Esophagus muscularis mucosa (tissue), 4 donors: ENCODE measurements at regions not wholly inside any gene's neighbourhood (a gene's known extent, or its start where the extent isn't known, plus 50 kb on each side); places are given as distances from the start of the nearest gene placed in this dataset.

Source experiments
- DNase-seq: peaks from one replicate; pipeline ENCODE4 v3.0.0-alpha.2; 2017; ENCODE audit errors: extremely low spot score
- H3K27ac ChIP-seq, 4 donors: fragments of 200-600 bp; sonication (generic); replicated peaks in 1 of 4; 1 replicate in 3 of 4; 2 replicates in 1 of 4; pipeline ENCODE4 v1.5.1; 2016 to 2019; ENCODE audit warnings: mild to moderate bottlenecking in 1 of 4
- H3K27me3 ChIP-seq, 4 donors: fragments of 200-600 bp; sonication (generic); one replicate each; pipeline versions ENCODE4 v1.5.1 to v1.6.0; 2016 to 2019
- H3K36me3 ChIP-seq, 4 donors: fragments of 200-600 bp; sonication (generic); one replicate each; pipeline ENCODE4 v1.5.1; 2016 to 2019
- H3K4me1 ChIP-seq, 4 donors: fragments of 200-600 bp; sonication (generic); one replicate each; pipeline ENCODE4 v1.5.1; 2016 to 2019
- H3K4me3 ChIP-seq, 4 donors: fragments of 200-600 bp; sonication (generic); 1 replicate in 2 of 4; 2 replicates in 2 of 4; pipeline ENCODE4 v1.5.1; 2016 to 2019; ENCODE audit warnings: mild to moderate bottlenecking in 4 of 4, moderate library complexity in 1 of 4
- H3K9me3 ChIP-seq, 4 donors: fragments of 200-600 bp; sonication (generic); 1 replicate in 3 of 4; 2 replicates in 1 of 4; pipeline ENCODE4 v1.5.1; 2016 to 2019
- CTCF ChIP-seq, 3 experiments: fragments of 200-600 bp in 2 of 3; fragments of 450-650 bp in 1 of 3; sonication (generic) in 2 of 3; IDR thresholded peaks; one replicate each; pipeline ENCODE4 v1.5.1; 2017 to 2019; ENCODE audit warnings: antibody characterized with exemption in 3 of 3, mild to moderate bottlenecking in 2 of 3, moderate library complexity in 1 of 3
- EP300 ChIP-seq: sonication (generic); formaldehyde crosslinking; IDR thresholded peaks from one replicate; pipeline ENCODE4 v1.6.1; 2017; ENCODE audit warnings: antibody characterized with exemption
- POLR2A ChIP-seq: fragments of 450-650 bp; IDR thresholded peaks from one replicate; pipeline ENCODE4 v1.6.1; 2017; ENCODE audit warnings: antibody characterized with exemption, moderate library complexity, mild to moderate bottlenecking, low read depth
- POLR2AphosphoS5 ChIP-seq, 2 donors: sonication (generic); formaldehyde crosslinking; IDR thresholded peaks; one replicate each; pipeline ENCODE4 v1.6.1; 2017; ENCODE audit warnings: antibody characterized with exemption in 2 of 2
- WGBS: methylation state at CpG from one replicate; pipeline ENCODE4 v1.1.5; 2018; 5-methylcytosine and 5-hydroxymethylcytosine counted together
- intact Hi-C: fragments of 100-400 bp; cut with DNase I; formaldehyde crosslinking; loops from one replicate; pipeline ENCODE4 v1.15.1; 2023

GRCh38 chrX:45711231-45711630 lies 510.6 kb upstream of the DIPK2B start:
- H3K4me3 ChIP-seq, result no peak overlapping the region
- H3K36me3 ChIP-seq, result no peaks in the 10 kb centered on the region
- TF ChIP-seq EP300, result no peak
- DNase-seq, result no peak
- intact Hi-C loops, result no loop called here
- H3K4me1 ChIP-seq, result peaks cover 0 to 8% (median 0%) of the 10 kb centered on the region in 4 donors
- no peaks in the 10 kb centered on the region for H3K27me3 ChIP-seq
- WGBS, result 74% methylated on average over 5 of the region's 5 CpGs
- H3K27ac ChIP-seq, result no peak overlapping the region
- H3K9me3 ChIP-seq, result no peaks in the 10 kb centered on the region

- no peak for TF ChIP-seq POLR2A
- no peak for TF ChIP-seq EP300
- no peak for TF ChIP-seq CTCF (IDR thresholded peaks at IDR 0.05)
- no peak for TF ChIP-seq POLR2AphosphoS5 (IDR thresholded peaks at IDR 0.05)
- 25% methylated on average over 2 of the region's 2 CpGs for WGBS
- no peaks in the 10 kb centered on the region for H3K9me3 ChIP-seq
- intact Hi-C loops, result no loop called here
- no peak overlapping the region for H3K27ac ChIP-seq
- H3K4me1 ChIP-seq, result peaks cover 0 to 4% (median 0%) of the 10 kb centered on the region in 4 donors
- H3K4me3 ChIP-seq, result no peak overlapping the region
- no peaks in the 10 kb centered on the region for H3K27me3 ChIP-seq
- DNase-seq, result no peak
- no peaks in the 10 kb centered on the region for H3K36me3 ChIP-seq
Observed at GRCh38 chrX:45710081-45710801, 509.6 kb upstream of the DIPK2B start.

- Histone ChIP-seq H3K4me3 (no peak overlapping the region), H3K27me3 (no peaks in the 10 kb centered on the region), H3K4me1 (no peaks in the 10 kb centered on the region), H3K9me3 (no peaks in the 10 kb centered on the region), H3K27ac (no peak overlapping the region), H3K36me3 (no peaks in the 10 kb centered on the region)
- no peak for DNase-seq
- 85% methylated on average over 1 of the region's 1 CpG for WGBS
- no peak for TF ChIP-seq CTCF (IDR thresholded peaks at IDR 0.05)
- TF ChIP-seq EP300, result no peak
- TF ChIP-seq POLR2A, result no peak
- TF ChIP-seq POLR2AphosphoS5 (IDR thresholded peaks at IDR 0.05), result no peak
- intact Hi-C loops, result no loop called here
Observed at GRCh38 chrX:45709381-45709780, 508.7 kb upstream of the DIPK2B start.

- no peak for TF ChIP-seq POLR2A
- TF ChIP-seq POLR2AphosphoS5 (IDR thresholded peaks at IDR 0.05), result no peak
- TF ChIP-seq CTCF (IDR thresholded peaks at IDR 0.05), result no peak
- TF ChIP-seq EP300, result no peak
- no peak overlapping the region for H3K27ac ChIP-seq
- H3K27me3 ChIP-seq, result no peaks in the 10 kb centered on the region
- no peaks in the 10 kb centered on the region for H3K36me3 ChIP-seq
- WGBS, result 85% methylated on average over 3 of the region's 3 CpGs
- no peaks in the 10 kb centered on the region for H3K9me3 ChIP-seq
- DNase-seq, result no peak
- intact Hi-C loops, result no loop called here
- H3K4me1 ChIP-seq, result no peaks in the 10 kb centered on the region
- H3K4me3 ChIP-seq, result no peak overlapping the region
Observed at GRCh38 chrX:45699158-45699557, 498.5 kb upstream of the DIPK2B start.

- Histone ChIP-seq H3K27me3 (no peaks in the 10 kb centered on the region), H3K4me3 (no peak overlapping the region), H3K27ac (no peak overlapping the region), H3K4me1 (no peaks in the 10 kb centered on the region), H3K9me3 (no peaks in the 10 kb centered on the region), H3K36me3 (no peaks in the 10 kb centered on the region)
- intact Hi-C loops, result no loop called here
- no peak for DNase-seq
- TF ChIP-seq POLR2AphosphoS5 (IDR thresholded peaks at IDR 0.05), result peak; percentile 29 to 35
- TF ChIP-seq EP300, result no peak
- 58% methylated on average over 7 of the region's 7 CpGs for WGBS
Observed at GRCh38 chrX:45697591-45697990, 496.9 kb upstream of the DIPK2B start.

- H3K4me3 ChIP-seq, result no peak overlapping the region
- H3K27me3 ChIP-seq, result no peaks in the 10 kb centered on the region
- TF ChIP-seq POLR2AphosphoS5 (IDR thresholded peaks at IDR 0.05) (no peak), EP300 (no peak), CTCF (IDR thresholded peaks at IDR 0.05) (no peak), POLR2A (no peak)
- DNase-seq, result no peak
- H3K27ac ChIP-seq, result no peak overlapping the region
- no peaks in the 10 kb centered on the region for H3K9me3 ChIP-seq
- H3K4me1 ChIP-seq, result no peaks in the 10 kb centered on the region
- 73% methylated on average over 2 of the region's 2 CpGs for WGBS
- no peaks in the 10 kb centered on the region for H3K36me3 ChIP-seq
- intact Hi-C loops, result no loop called here
Observed at GRCh38 chrX:45696736-45697135, 496.1 kb upstream of the DIPK2B start.
